ENCODE measurements at regions not wholly inside any gene's neighbourhood (a gene's known extent, or its start where the extent isn't known, plus 50 kb on each side); places are given as distances from the start of the nearest gene placed in this dataset.

DNA sequence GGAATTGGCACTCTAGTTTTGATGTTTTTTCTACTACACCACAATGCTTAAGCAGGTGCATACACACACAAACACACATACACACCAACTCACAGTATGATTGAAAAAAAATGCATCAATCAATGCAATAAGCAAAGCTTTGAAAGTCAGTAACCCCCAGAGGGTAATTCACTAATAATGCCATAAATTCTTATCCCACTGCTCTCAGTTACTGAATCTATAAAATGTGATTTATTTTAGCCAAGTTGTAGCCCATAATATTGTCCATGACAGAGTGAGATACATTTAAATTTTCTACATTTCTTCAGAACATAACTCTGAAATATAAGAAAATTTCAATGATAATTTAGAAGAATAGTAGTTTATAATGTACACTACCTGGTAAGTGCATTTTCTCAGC is 87.9 kb downstream of the LIG4 start:
- TF ChIP-seq CTCF (IDR thresholded peaks at IDR 0.05): no peak
- TF ChIP-seq POLR2A (IDR thresholded peaks at IDR 0.05): no peak
